Gastroesophageal sphincter (tissue), 3 donors: ENCODE measurements at regions not wholly inside any gene's neighbourhood (a gene's known extent, or its start where the extent isn't known, plus 50 kb on each side); places are given as distances from the start of the nearest gene placed in this dataset.

Source experiments
- CTCF ChIP-seq, 4 experiments: fragments of 200-600 bp in 2 of 4; fragments of 450-650 bp in 2 of 4; sonication (generic) in 1 of 4; IDR thresholded peaks; one replicate each; pipeline ENCODE4 v1.5.1; 2017 to 2019; ENCODE audit warnings: antibody characterized with exemption in 4 of 4, mild to moderate bottlenecking in 2 of 4, moderate library complexity in 2 of 4
- EP300 ChIP-seq: sonication (generic); formaldehyde crosslinking; IDR thresholded peaks from one replicate; pipeline ENCODE4 v1.6.1; 2017; ENCODE audit warnings: antibody characterized with exemption, mild to moderate bottlenecking
- POLR2A ChIP-seq, 2 donors: fragments of 450-650 bp; IDR thresholded peaks; one replicate each; pipeline ENCODE4 v1.6.1; 2017; ENCODE audit warnings: antibody characterized with exemption in 2 of 2, mild to moderate bottlenecking in 2 of 2, moderate library complexity in 1 of 2
- POLR2AphosphoS5 ChIP-seq: sonication (generic); formaldehyde crosslinking; IDR thresholded peaks from one replicate; pipeline ENCODE4 v1.6.1; 2017; ENCODE audit warnings: antibody characterized with exemption

DNA sequence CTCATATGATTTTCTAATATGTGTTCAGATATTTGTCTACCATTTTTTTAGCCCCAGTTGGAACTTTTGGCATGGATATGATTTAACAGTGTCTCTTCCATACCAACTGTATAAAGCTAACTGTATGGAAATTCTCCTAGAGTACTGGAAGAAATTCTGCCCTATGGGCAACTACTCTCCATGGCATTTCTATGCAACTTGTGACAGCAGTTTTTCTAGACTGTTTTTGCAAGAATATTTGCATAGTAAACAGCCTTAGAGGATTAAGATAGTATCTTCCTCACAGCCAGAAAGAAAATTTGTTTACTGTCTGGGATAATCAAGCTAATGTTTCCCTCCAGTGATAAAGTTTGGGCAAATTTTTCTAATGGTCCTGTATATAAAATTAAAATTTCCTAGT lies 119.9 kb upstream of the PCDH17 start:
- TF ChIP-seq CTCF (IDR thresholded peaks at IDR 0.05): no peak
- no peak for TF ChIP-seq POLR2AphosphoS5
- TF ChIP-seq POLR2A (IDR thresholded peaks at IDR 0.05): no peak
- TF ChIP-seq EP300: no peak
